B cell (primary cell): ENCODE measurements at regions not wholly inside any gene's neighbourhood (a gene's known extent, or its start where the extent isn't known, plus 50 kb on each side); places are given as distances from the start of the nearest gene placed in this dataset.

Experiments used
- EZH2 ChIP-seq: IDR thresholded peaks from 2 replicates; pipeline ENCODE4 v1.6.1; 2012; ENCODE audit warnings: borderline replicate concordance, low read depth, mild to moderate bottlenecking, moderate library complexity, low read length; ENCODE audit not compliant: insufficient read depth, poor library complexity, severe bottlenecking
- TF ChIP-seq, protein P1 (sequence below): fragments of 200-600 bp; IDR thresholded peaks from one replicate; pipeline ENCODE4 v1.8.0; 2022; ENCODE audit warnings: antibody characterized with exemption, mild to moderate bottlenecking

DNA sequence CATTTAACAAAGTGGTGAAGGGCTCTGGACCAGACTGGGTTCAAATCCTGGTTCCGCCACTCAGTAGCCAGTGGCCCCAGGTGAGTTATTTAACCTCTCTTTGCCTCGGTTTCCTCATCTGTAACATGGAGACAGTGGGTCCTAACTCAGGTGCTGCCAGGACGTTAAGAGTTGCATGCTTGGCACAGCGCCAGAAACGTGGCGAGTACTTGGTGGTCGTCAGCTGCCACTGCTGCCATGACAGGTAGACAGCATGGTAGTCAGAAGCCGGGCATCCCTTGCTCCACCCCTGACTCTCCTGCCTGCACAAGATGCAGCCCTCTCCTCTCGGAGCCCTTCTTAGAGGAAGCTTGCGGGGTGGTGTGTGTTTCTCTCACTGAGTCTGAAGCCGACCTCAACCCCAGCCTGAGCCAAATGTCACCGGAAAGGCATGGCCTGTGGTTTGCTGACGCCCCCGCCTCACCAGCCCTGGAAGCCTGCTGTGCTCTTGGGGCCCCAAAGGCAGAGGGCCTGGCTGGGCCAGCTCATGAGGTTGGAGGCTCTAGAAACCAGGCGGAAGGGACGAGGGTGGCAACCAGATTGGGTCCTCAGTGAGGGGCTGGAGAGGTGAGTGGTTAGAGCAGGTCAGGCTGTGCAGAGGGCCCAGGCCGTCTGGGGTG, 160.8 kb upstream of the TLE3 start:
- TF ChIP-seq, protein P1, sequence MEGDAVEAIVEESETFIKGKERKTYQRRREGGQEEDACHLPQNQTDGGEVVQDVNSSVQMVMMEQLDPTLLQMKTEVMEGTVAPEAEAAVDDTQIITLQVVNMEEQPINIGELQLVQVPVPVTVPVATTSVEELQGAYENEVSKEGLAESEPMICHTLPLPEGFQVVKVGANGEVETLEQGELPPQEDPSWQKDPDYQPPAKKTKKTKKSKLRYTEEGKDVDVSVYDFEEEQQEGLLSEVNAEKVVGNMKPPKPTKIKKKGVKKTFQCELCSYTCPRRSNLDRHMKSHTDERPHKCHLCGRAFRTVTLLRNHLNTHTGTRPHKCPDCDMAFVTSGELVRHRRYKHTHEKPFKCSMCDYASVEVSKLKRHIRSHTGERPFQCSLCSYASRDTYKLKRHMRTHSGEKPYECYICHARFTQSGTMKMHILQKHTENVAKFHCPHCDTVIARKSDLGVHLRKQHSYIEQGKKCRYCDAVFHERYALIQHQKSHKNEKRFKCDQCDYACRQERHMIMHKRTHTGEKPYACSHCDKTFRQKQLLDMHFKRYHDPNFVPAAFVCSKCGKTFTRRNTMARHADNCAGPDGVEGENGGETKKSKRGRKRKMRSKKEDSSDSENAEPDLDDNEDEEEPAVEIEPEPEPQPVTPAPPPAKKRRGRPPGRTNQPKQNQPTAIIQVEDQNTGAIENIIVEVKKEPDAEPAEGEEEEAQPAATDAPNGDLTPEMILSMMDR: no peak
- TF ChIP-seq EZH2: no peak
